ENCODE measurements at regions not wholly inside any gene's neighbourhood (a gene's known extent, or its start where the extent isn't known, plus 50 kb on each side); places are given as distances from the start of the nearest gene placed in this dataset.
"Not testable (repeated sequence)": the region's sequence is repeated elsewhere in the genome, so short reads cannot be mapped to it uniquely, and the experiment has no call there.

GRCh38 chr5:106637275-106637674 lies 1033.5 kb downstream of the EFNA5 start:
- DNase-seq: no peak
- H3K4me1 ChIP-seq: no peaks in the 10 kb centered on the region
- 85 to 95% (median 92%) methylated on average over 2 of the region's 2 CpGs for WGBS, 4 donors
- intact Hi-C loops (cut with DNase I): no loop called here
- ATAC-seq: no peak
- no peaks in the 10 kb centered on the region for H3K27me3 ChIP-seq
- H3K36me3 ChIP-seq: no peaks in the 10 kb centered on the region
- H3K4me3 ChIP-seq: no peak overlapping the region
- TF ChIP-seq CTCF (IDR thresholded peaks at IDR 0.05) (no peak), POLR2A (IDR thresholded peaks at IDR 0.05) (no peak)
- H3K9me3 ChIP-seq: no peaks in the 10 kb centered on the region
- H3K27ac ChIP-seq: no peak overlapping the region

- ATAC-seq: no peak
- Histone ChIP-seq H3K4me1 (no peaks in the 10 kb centered on the region), H3K4me3 (no peak overlapping the region), H3K27me3 (no peaks in the 10 kb centered on the region), H3K27ac (no peak overlapping the region), H3K9me3 (peaks cover 0 to under 1% (median 0%) of the 10 kb centered on the region in 12 donors), H3K36me3 (no peaks in the 10 kb centered on the region)
- no peak for TF ChIP-seq CTCF (IDR thresholded peaks at IDR 0.05)
- no peak for TF ChIP-seq POLR2A (IDR thresholded peaks at IDR 0.05)
- WGBS, 4 donors: 41 to 67% (median 65%) methylated on average over 2 of the region's 2 CpGs
- no peak for DNase-seq
- intact Hi-C loops (cut with DNase I): no loop called here
Measured at GRCh38 chr5:106634375-106634774, 1036.4 kb downstream of the EFNA5 start.

- Histone ChIP-seq H3K4me3 (no peak overlapping the region), H3K9me3 (peaks cover 0 to 4% (median 0%) of the 10 kb centered on the region in 12 donors), H3K27me3 (no peaks in the 10 kb centered on the region), H3K4me1 (no peaks in the 10 kb centered on the region), H3K27ac (no peak overlapping the region), H3K36me3 (no peaks in the 10 kb centered on the region)
- TF ChIP-seq CTCF (IDR thresholded peaks at IDR 0.05) (no peak), POLR2A (IDR thresholded peaks at IDR 0.05) (no peak)
- ATAC-seq (no peak), DNase-seq (no peak)
- intact Hi-C loops (cut with DNase I): no loop called here
Measured at GRCh38 chr5:106633825-106634224, 1036.9 kb downstream of the EFNA5 start.

GRCh38 chr5:106628456-106628855 lies 1042.3 kb downstream of the EFNA5 start:
- H3K4me3 ChIP-seq; intact Hi-C loops (cut with DNase I); ATAC-seq; H3K36me3 ChIP-seq; H3K9me3 ChIP-seq; DNase-seq; H3K4me1 ChIP-seq; H3K27ac ChIP-seq; H3K27me3 ChIP-seq: not testable (repeated sequence)
- WGBS, 4 donors: 92 to 95% (median 93%) methylated on average over 15 to 17 of the region's 17 CpGs

GRCh38 chr5:106610041-106610440 lies 1060.7 kb downstream of the EFNA5 start:
- Histone ChIP-seq H3K4me3 (no peak overlapping the region), H3K4me1 (no peaks in the 10 kb centered on the region), H3K27me3 (no peaks in the 10 kb centered on the region), H3K36me3 (no peaks in the 10 kb centered on the region), H3K27ac (no peak overlapping the region), H3K9me3 (no peaks in the 10 kb centered on the region)
- TF ChIP-seq POLR2A (IDR thresholded peaks at IDR 0.05) (no peak), CTCF (IDR thresholded peaks at IDR 0.05) (no peak)
- intact Hi-C loops (cut with DNase I): no loop called here
- 76 to 83% (median 81%) methylated on average over 3 of the region's 3 CpGs for WGBS, 4 donors
- DNase-seq (no peak), ATAC-seq (no peak)
